HG02884 (cell line): ENCODE measurements at regions not wholly inside any gene's neighbourhood (a gene's known extent, or its start where the extent isn't known, plus 50 kb on each side); places are given as distances from the start of the nearest gene placed in this dataset.
"Not testable (repeated sequence)": the region's sequence is repeated elsewhere in the genome, so short reads cannot be mapped to it uniquely, and the experiment has no call there.

Experiments
- ATAC-seq: cut with Tn5 transposase; IDR thresholded peaks from one replicate; pipeline ENCODE4 v1.9.1; 2021; ENCODE audit warnings: mild to moderate bottlenecking, moderate library complexity; ENCODE audit not compliant: unreplicated experiment

DNA sequence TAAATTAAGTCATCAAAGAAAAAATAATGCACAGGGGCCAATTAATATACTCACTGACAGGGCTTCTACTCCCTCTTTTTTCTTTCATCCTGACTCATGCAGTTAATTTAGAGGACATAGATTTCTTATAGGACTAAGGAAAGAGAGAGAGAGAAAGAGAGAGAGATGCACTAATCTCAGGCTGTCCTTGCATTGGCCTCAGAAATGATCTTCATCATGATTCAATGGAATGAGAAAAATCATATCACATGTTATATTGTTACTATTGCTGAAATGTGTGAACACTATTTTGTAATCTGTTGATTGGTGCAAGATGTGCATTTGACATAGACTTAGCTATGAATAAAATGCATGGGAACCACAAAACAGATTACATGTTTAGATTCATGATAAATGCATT is 608.3 kb upstream of the NUDT12 start:
- no peak for ATAC-seq

DNA sequence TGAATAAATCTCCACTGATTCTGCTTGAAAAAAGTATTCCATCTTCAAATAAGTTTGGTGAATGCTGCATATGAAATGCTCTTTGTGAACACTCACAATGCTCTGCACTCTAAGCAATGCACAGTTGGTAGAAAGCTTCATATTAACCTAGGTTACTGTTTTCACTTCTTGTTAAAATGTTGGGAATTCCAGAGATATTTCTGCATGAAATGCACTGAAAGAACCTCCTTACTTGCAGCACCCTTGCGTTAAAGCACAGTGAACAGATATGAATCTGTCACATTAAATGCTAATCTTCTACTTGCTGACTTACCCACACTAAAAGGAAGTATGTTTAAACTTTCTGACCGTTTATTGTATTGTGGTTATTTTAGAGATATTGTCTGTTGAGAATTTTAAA is 584.1 kb upstream of the NUDT12 start:
- ATAC-seq: no peak

DNA sequence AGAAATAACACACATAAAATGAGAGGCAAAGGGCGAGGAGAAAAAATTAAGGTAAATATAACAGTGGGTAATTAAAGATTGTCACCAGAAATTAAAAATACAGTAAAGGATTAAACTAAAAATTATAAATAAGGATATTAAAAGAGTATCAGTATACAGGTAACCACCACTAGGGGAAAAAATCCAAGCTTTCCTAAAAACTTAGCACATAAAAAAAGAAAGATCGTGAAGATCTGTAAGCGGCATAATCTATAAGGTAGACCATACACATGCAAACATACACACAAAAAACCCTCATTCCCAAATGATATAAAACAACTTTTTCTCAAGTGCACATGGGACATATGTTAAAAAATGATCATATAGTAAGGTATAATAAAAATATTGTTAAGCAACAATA is 577.3 kb upstream of the NUDT12 start:
- no peak for ATAC-seq

DNA sequence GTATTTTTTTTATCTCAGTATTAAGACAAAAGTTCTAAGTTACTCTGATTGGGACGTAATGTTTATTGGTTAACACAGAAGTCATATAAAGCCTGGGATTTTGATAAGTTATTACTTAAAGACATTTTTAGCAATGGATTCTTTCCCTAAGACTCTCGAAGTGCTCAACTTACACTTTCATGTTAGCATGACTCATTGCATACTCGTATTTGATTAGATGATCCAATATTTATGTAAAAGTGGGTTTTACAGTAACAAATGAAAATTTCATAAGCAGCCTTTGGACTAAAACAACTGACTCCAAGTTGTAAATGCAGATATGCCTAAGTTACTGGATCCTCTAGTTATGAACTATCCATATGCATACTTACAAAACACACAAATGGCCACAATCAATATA is 567.7 kb upstream of the NUDT12 start:
- ATAC-seq: no peak

DNA sequence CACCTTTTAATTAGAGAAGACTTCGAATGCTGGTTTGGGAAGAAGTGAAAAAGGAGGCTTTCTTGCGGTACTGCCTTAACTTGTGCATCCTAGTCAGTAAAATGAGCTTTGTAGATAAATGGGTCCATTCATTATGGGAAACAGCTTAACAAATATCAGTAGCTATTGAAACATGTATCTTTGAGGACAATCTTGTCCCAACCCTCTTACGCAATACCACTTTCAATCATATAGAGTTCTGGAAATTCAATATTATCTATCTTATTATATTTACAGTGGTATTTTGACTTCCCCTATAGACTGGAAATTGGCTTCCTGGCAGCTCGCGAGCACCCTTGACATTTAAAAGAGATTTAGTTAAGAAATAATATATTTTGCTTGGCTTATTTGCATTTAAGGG is 565.8 kb upstream of the NUDT12 start:
- no peak for ATAC-seq

DNA sequence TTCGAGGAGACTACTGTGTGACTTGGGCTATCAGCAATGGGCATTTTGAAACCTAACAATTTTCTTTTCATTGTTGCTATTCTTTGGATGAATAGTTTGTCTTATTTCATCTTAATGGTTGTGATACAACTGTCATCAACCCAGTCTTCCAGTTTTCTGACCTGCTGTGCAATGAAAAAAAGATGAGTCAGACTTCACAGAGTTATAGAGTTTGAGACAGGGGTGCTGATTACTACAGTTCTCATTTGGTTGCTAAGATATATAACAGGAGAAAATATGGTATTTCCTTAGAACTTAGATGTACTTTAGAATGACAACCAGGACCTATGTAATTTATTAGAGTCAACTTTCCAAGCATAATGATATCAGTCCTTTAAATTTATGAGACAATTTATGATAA is 564.4 kb upstream of the NUDT12 start:
- ATAC-seq: no peak

DNA sequence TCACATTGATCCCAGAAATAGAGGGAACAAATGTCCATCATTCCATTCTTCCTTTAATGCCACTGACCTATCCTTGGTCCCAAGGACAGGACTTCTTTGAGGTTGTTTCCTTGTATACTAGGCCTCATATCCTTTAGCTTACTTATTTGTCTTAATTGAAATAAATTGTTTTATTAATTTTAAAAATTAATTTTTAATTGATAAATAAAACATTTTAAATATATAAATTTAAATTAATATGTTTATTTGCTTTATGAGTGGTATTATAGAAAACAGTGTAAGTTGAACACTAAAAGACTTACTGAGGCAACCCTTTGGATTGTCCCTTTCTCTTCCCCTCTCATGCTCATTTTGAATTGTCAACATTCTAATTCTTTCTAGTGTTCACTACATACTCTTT is 556.9 kb upstream of the NUDT12 start:
- ATAC-seq: no peak

DNA sequence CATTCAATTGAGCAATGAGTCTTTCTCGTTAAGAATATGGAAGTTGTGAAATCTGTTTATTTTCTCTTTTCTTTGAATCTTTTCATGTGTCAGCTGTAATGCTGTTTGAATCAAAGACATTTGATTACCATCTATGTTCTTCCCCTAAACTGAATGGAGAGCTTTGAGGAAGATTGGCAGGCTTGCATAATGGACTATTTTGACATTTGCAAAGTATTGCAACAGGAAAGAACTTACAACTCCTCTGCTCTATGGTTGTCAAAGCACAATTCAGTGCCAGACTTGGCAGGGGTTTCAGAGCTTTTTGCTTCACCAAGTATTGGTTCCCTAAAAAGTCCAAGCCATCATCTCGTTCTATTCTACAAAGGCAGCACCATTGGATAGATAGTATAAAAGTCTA is 549.0 kb upstream of the NUDT12 start:
- ATAC-seq: no peak

DNA sequence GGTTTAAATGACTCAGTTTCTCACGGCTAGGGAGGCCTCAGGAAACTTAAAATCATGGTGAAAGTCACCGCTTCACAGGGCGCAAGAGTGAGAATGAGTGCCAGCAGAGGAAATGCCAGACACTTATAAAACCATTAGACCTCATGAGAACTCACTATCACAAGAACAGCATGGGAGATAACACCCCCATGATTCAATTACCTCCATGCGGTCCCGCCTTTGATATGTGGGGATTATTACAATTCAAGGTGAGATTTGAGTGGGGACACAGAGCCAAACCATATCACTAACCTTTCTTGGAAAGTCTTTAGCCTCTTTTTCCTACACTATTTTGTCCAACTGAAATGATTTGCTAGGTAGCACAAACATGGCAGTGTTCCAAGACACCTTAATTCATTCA is 533.9 kb upstream of the NUDT12 start:
- ATAC-seq: no peak

DNA sequence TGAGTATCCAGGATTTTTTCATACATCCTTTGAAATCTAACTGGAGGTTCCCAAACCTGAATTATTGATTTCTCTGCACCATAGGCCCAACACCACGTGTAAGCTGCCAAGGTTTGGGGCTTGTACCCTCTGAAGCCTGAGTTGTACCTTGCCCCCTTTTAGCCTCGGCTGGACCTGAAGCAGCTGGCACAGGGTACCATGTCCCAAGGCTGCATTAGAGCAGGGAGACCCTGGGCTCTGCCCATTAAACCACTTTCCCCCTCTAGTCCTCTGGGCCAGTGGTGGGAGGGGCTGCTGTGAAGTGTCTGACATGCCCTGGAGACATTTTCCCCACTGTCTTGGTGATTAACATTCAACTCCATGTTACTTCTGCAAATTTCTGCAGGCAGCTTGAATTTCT is 532.9 kb upstream of the NUDT12 start:
- no peak for ATAC-seq

DNA sequence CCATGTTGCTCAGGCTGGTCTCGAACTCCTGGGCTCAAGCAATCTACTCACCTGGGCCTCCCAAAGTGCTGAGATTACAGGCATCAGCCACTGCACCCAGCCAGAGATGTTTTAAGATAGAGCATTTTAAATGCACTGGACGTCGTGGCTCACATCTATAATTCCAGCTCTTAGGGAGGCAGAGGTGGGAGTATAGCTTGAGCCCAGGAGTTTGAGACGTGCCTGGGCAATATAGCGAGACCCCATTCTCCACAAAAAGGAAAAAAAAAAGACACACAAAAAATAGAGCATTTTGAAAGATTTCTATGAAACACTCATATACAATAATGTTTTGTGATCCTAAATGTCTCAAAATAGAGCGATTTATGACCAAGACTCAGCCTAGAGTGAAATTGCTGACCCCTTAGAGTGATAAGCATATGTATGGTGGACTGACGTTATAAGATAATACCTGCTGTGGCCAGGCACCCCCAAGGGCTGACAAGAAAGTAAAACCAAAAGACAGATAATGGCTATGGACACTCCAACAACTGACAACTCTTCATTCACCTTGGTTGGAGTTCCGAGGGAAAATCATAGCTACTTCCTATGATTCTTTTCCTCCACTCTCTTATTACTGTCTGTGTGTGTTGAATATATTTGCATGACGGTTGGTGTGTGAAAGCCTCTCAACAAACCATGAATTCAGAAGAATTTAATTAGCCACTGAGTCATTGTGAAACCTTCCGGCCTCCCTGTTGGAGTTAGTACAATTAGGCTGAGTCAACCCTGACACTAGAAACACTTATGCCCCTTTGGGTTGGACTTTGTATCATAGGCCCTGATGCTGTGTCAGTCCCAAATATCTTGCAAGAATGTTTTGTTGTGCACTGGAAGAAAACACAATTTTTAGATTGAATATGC is 526.5 kb upstream of the NUDT12 start:
- no peak for ATAC-seq

DNA sequence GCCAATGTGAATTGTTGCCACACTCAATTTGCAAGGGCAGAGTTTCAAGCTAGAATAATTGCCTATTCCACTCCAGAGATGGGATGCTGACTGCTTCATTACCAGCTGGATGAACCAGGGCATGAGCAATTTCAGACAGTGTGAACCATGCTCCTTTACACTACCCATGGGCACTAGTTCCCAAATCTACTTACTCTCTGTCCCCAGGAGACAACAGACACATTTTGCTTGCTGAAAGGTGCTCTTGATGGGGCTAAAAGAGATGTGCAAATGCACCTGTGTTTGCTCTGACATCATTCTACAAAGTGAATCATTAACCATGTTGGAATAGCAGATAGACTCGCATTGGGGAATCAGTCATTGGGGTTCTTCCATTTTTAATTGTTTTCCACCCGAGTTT is 522.3 kb upstream of the NUDT12 start:
- no peak for ATAC-seq

DNA sequence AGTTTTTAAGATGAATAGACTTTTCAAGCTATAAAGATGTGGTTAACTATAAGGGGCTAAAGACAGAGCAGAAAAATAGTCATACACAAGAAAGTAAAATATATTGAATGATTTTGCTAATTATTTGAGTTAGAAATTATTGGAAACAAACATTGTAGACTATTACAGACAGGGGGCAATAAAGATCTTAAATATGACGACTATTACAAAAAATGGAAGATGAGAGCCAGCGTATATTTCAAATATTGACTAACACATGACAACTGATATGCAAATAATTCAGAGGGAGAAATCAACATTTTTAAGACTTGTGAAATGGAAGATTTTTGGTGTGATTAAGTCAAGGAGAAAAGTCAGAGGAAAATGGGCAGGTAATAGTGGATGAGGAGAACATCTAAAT is 520.2 kb upstream of the NUDT12 start:
- ATAC-seq: no peak

DNA sequence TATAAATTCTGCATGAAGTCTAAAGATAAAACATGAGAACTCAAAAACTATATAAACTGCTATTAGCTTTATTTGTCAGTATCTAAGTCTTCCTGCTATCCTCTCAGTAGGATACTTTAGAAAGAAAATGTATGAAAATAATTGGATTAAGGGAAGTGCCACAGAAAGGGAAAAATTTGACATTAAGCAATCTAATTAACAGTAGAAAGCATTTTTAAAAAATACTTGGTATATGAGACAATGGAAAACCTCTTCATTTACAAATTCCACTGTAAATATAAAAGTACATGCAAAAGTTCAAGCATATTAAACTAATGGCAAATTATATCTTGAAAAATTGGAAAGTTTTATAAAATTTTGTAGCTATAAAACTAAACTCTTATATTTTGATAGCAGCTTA is 518.6 kb upstream of the NUDT12 start:
- ATAC-seq: no peak

DNA sequence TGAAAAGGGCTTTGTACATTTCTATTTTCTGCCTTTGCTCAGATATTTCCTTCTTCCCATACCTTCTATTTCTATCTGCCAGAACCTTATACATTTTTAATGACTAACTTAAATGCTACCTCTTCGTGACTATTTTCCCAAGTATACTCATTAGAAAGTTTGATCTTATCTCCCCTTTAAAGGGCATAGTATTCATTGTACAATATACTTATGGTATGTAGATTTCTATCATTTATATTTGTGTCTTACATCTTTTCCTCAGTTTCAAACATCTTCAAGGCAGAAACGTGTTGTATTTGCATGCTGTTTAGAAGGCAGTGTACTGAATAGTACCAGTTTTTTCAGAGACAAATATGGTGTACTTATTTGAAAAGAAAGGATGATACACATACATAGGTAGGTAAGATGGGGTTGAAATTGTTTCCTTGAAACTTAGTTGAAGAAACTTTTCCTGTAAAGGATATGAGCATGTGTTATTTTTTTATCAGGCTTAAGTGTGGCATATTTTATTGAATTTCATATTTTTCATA is 518.1 kb upstream of the NUDT12 start:
- ATAC-seq: no peak

DNA sequence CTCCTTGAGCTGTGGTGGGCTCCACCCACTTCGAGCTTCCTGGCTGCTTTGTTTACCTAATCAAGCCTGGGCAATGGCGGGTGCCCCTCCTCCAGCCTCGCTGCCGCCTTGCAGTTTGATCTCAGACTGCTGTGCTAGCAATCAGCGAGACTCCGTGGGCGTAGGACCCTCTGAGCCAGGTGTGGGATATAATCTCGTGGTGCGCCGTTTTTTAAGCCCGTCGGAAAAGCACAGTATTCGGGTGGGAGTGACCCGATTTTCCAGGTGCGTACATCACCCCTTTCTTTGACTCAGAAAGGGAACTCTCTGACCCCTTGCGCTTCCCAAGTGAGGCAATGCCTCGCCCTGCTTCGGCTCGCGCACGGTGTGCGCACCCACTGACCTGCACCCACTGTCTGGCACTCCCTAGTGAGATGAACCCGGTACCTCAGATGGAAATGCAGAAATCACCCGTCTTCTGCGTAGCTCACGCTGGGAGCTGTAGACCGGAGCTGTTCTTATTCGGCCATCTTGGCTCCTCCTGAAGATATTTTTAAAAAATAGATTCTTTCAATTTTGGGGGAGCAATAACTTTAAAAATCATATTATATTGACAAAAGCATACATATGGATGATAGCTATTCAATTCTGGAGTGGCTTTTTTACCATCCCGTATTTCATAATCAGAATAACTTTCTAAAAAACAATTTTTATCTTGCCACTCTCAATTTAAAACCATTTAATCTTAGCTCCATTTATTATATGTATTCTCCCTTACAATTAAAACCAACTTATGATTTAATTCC is 517.5 kb upstream of the NUDT12 start:
- not testable (repeated sequence) for ATAC-seq

DNA sequence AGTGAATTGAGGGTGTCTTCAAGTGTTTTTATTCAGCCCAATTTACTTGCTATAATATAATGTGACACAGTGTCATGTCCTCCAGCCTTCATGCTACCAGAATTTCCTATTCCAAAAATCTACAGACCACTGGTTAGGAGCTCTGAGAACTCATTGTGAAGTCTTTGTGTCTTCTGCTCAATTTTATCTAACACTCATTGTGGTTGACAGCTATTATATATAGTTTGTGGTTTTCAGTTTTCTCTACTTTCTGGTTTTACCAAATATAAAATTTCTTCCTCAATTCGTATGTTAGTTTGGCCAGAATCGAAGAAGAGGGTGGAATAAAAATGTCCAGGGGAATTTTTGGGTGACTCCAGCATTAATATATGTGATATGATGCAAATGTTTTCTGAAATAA is 509.3 kb upstream of the NUDT12 start:
- ATAC-seq: no peak

DNA sequence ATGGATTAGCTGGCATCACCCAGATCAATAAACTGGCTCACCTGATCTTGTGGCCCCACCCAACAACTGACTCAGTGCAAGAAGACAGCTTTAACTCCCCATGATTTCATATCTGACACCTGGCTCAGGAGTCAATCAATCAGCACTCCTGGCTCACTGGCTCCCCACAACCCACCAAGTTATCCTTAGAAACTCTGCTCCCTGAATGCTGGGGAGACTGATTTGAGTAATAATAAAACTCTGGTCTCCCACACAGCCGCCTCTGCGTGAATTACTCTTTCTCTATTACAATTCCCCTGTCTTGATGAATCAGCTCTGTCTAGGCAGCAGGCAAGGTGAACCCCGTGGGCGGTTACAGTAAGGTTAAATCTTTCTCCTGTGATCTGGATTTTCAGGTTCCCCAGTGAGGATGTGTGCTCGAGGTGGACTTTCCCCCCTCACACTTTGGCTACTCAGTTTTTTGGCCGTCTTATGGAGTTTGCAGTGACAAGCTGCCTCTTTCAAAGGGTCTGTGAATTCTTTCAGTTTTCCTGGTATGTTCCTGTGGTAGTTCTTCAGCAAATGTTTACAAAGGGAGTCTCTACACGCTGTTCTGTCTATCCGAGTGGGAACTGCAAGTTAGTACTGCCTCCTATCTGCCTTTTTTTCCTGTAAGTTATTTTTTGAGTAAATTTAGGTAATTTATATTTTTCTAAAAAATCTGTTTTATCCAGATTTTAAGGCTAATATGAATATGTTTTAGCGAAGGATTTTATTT is 500.2 kb upstream of the NUDT12 start:
- no peak for ATAC-seq

DNA sequence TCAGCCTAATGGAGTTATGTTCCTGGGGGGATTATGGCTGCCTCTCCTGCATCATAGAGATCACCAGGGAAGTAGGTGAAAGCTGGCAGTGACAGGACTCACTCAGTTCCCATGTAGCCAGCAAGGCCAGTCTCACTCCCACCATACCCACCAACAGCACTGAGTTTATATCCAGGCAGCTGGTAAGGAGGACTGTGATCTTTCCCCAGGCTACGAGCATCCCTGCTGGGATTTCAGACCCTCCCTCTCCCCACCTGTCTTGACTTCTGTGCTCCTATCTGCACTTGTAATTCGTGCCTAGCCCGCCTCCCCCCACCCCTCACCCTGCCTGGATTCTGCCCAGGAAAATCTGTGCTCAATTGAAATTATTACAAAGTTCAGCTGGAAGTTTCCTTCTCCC is 499.1 kb upstream of the NUDT12 start:
- no peak for ATAC-seq

DNA sequence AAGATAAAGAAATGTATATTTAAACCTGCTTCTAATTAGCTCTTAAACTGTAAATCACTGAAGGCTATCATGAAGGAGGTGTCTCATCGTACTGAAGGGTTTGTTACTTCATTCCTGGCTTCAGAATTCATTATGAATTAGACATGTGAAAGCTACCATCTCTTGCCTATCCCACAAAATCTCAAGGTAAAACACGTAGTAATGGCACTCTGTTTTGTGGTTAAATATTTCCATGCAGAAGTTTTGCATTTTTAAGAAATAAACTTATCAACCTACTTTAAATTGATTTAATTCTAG is 490.7 kb upstream of the NUDT12 start:
- no peak for ATAC-seq

DNA sequence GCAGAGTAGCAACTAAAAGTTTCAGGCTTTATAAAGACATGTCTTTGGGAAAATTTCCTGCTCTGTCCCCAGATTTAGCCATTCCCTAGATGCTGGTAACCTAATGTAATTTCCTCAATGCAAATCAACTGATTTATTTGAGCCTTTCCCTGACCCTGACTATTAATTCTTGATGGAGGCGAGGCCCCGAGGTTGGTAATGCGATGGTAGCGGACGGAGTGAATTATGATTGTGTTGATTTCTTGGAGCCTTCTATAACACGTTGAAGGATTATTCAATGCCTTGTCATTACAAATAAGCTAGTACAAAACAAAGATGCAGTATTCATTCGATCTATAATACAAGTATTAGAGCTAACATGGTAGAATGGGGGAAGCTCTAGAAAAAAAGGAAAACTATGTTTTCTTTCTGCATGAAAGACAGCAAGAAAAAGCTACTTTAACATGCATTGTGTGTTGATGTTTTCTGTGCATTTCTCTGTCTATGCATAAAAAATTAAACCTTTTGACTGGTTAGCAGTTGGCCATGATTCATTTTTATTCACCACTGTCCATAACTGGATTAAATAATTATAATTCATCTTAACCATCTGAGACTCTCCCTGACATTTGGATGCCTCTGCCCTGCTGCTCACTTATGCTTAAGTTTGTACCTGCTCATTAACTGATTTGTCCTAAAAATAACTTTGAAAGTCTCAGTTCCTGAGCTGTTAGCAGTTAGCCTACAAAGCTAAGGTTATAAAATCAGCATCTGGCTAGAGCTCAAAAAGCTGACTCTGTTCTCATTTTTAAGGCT is 490.2 kb upstream of the NUDT12 start:
- ATAC-seq: no peak
